Fibroblast of the aortic adventitia (primary cell): ENCODE measurements at regions not wholly inside any gene's neighbourhood (a gene's known extent, or its start where the extent isn't known, plus 50 kb on each side); places are given as distances from the start of the nearest gene placed in this dataset.
"Not testable (repeated sequence)": the region's sequence is repeated elsewhere in the genome, so short reads cannot be mapped to it uniquely, and the experiment has no call there.

ENCODE experiments used
- DNase-seq: peaks from one replicate; pipeline ENCODE4 v3.0.0-alpha.2; 2010; ENCODE audit warnings: low read depth
- H3K4me3 ChIP-seq: 2 replicates; pipeline ENCODE4 v1.5.1; 2011; ENCODE audit warnings: low read depth, mild to moderate bottlenecking, control low read depth, low read length, moderate library complexity
- TF ChIP-seq, protein P1 (sequence below): IDR thresholded peaks from 2 replicates; pipeline ENCODE4 v1.5.1; 2011; ENCODE audit warnings: mild to moderate bottlenecking, low read length, control low read depth, inconsistent platforms; ENCODE audit not compliant: insufficient read depth

DNA sequence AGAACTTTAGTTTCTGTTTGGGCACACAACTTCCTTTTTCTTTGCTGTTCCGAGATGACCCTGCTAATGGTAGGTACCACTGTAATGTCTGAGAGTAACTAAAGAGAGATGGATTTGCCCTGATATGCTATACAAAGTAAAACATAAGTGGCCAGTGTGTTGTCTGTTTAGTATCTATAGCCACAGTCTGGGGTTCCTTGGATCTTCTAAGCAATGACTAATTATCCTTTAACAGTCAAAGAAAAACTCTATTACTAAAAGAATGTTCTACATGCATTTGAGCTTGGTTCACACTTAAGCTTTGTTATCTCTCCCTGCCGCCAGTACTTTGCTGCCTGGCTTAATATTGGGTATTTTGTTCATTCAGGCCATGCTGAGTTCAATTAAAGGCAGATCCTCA, 1051.9 kb upstream of the FLRT2 start:
- no peak for DNase-seq
- no peak overlapping the region for H3K4me3 ChIP-seq
- TF ChIP-seq, protein P1, sequence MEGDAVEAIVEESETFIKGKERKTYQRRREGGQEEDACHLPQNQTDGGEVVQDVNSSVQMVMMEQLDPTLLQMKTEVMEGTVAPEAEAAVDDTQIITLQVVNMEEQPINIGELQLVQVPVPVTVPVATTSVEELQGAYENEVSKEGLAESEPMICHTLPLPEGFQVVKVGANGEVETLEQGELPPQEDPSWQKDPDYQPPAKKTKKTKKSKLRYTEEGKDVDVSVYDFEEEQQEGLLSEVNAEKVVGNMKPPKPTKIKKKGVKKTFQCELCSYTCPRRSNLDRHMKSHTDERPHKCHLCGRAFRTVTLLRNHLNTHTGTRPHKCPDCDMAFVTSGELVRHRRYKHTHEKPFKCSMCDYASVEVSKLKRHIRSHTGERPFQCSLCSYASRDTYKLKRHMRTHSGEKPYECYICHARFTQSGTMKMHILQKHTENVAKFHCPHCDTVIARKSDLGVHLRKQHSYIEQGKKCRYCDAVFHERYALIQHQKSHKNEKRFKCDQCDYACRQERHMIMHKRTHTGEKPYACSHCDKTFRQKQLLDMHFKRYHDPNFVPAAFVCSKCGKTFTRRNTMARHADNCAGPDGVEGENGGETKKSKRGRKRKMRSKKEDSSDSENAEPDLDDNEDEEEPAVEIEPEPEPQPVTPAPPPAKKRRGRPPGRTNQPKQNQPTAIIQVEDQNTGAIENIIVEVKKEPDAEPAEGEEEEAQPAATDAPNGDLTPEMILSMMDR = no peak

DNA sequence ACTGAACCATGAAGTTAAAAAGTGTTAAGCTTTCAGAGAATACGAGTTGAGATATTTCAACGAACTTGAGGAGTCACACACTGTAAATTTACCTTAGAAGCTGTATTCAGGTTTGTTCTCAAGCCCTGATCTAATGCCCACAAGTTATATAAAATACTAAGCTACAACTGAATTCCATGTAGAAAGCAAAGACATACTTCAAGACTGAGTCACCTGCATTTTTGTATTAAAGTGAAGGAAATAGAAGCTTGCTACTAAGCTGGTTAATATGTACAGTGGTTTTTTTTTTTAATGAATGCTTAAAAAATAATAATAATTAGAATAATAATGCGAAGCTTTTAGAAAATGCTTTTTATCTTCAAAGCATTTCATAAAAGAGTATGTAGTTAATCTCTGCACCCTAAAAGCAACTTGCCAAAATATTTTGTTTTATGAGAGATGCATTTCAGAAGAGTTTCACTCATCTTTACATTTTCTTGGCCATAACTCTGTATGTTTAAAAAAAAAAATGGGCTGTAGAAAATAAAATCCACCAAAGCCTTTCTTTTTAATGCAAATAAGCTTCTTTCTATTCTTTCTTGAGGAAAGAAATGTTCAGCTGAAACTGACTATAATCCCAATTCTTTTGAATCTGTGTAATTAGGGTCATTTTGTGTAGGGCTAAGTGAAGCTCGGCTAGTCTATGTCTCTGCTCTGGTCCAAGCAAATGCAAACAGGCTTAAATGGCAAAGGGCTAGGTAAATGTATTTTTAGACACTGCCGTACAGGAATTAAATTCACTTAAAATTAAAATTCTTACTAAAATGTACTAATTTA, 1047.5 kb upstream of the FLRT2 start:
- DNase-seq = peak; percentile 40
- H3K4me3 ChIP-seq = no peak overlapping the region
- TF ChIP-seq, protein P1 = no peak

DNA sequence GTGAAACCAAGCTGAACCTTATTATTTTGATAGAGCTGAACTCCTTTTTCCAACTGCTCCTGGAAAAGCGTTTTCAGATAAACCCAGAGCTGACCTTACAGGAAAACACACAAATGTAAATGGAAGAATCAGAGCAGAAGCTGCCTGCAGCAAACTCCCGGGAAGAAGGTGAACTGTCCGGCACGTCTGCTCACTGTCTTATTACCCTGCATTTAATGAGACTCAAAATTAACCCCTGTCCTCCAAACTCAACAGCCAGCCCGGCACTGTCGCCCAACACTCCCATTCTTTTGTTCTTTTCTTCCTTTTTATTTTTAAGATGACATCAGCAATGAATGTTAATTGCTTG, 1046.9 kb upstream of the FLRT2 start:
- DNase-seq = no peak
- TF ChIP-seq, protein P1 = no peak
- no peak overlapping the region for H3K4me3 ChIP-seq

DNA sequence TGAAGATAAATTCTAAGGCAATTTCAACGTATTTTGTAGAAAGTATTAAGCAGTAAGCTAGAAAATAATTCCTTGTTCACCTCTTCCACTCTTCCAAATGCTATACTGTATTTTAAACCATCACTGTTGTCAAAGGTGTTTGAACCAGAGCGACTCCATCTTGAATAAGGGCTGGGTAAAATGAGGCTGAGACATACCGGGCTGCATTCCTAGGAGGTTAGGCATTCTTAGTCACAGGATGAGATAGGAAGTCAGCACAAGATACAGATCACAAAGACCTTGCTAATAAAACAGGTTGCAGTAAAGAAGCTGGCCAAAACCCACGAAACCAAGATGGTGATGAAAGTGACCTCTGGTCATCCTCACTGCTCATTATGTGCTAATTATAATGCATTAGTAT, 1045.7 kb upstream of the FLRT2 start:
- not testable (repeated sequence) for DNase-seq, H3K4me3 ChIP-seq

DNA sequence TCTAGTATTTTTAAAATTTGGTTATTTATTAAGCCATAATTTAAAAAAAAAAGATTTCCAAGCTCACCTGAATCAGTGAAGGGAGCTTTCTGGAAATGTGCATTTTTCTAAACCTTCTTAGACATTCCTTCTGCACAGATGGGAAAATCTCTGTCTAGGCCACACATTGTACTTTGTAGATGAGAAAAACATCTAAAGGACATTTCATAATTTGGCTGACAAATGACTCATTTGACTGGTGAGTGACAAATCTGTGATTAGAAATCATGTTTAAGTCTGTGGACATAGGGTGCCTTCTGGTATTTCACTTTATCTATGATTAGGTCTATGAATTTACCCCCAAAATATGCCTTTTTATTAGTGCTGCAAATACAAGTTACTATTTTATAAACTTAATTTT, 1044.9 kb upstream of the FLRT2 start:
- no peak overlapping the region for H3K4me3 ChIP-seq

DNA sequence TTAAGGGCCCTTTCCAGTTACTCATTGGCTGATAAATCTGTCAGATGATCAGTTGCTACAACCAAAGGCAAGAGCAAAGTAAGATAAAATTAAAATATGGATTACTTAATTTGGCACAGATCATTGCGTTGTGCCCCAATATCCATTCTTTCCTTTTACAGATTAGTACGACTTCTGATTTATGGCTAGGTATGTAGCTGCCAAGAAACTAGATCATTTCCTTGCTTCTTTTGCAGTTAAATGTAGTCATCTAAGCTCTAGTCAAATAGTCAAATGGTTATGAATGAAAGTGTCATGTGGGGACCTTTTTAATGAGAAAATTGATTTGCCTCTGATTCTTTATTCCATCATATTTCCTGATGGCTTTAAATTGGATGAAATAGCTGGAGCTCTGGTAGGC, 1039.9 kb upstream of the FLRT2 start:
- DNase-seq = no peak
- no peak overlapping the region for H3K4me3 ChIP-seq
- TF ChIP-seq, protein P1 = no peak

More for the DNA sequence above, 1044.9 kb upstream of the FLRT2 start:
- no peak for DNase-seq
- TF ChIP-seq, protein P1 = no peak

DNA sequence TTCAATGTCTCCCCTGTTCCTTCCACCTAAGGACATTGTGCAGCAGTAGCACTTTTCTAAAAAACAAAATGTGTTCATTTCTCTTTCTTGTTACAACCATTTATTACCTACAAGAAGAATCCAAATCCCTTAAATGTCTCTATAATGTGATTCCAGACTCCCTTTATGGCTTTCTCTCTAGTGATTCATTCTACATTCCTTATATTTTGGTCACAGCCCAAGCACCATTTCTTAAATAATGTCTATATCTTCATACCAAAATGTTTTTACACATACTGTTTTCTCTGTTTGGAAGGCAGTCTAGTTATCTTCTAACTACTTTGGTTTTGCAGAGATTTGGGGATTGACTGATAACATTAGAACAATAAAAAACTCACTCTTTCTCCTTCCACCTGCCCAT, 1037.3 kb upstream of the FLRT2 start:
- H3K4me3 ChIP-seq = no peak overlapping the region
- TF ChIP-seq, protein P1 = no peak
- DNase-seq = no peak
